HepG2 (cell line): ENCODE measurements at regions not wholly inside any gene's neighbourhood (a gene's known extent, or its start where the extent isn't known, plus 50 kb on each side); places are given as distances from the start of the nearest gene placed in this dataset.

Experiments used
- ATAC-seq: fragments of 200-7000 bp; cut with Tn5 transposase; 3 replicates; pipeline ENCODE4 v1.9.1; 2020; ENCODE audit warnings: mild to moderate bottlenecking, moderate library complexity
- BruUV-seq: library from RNA; stranded (reverse); fragments of 400-500 nt; replicated peaks from 2 replicates; lab custom pipeline; 2021; lab: Mats Ljungman, UMichigan
- CTCF ChIA-PET: fragments of 300-600 bp; formaldehyde crosslinking; extraction: SDS; loops from one replicate; lab custom pipeline; 2021; ENCODE audit warnings: low total read pairs, inconsistent platforms, low intra/inter-chr PET ratio; lab: Yijun Ruan, JAX
- POLR2A ChIA-PET: fragments of 350-600 bp; sonication (Branson Sonifier 250); formaldehyde crosslinking; loops from one replicate; lab custom pipeline; 2020; ENCODE audit warnings: antibody characterized with exemption, inconsistent platforms; lab: Yijun Ruan, JAX
- DNase-seq: peaks from one replicate; pipeline ENCODE4 v3.0.0-alpha.2; 2015; ENCODE audit warnings: low spot score
- FAIRE-seq: peaks from 3 replicates; lab custom pipeline; 2011; peaks lifted over from hg19 to GRCh38; lab: Jason Lieb, UNC
- H2AFZ ChIP-seq: one replicate; pipeline ENCODE4 v1.6.1; 2011; ENCODE audit warnings: low read length, inconsistent platforms
- H3K27ac ChIP-seq: fragments of 300-600 bp; 3 replicates; pipeline ENCODE4 v1.8.0; 2011; ENCODE audit warnings: mixed run types, mild to moderate bottlenecking, mixed read lengths, low read length, inconsistent platforms; ENCODE audit not compliant: insufficient read depth; ENCODE audit errors: extremely low read length
- H3K27me3 ChIP-seq, 2 experiments: fragments of 200-600 bp in 1 of 2; 2 replicates in 1 of 2; 3 replicates in 1 of 2; pipeline versions ENCODE4 v1.6.0 to v1.8.0; 2011; ENCODE audit warnings: low read length in 2 of 2, mild to moderate bottlenecking in 2 of 2, moderate library complexity in 2 of 2, inconsistent platforms in 1 of 2; ENCODE audit not compliant: insufficient read depth in 2 of 2, control insufficient read depth in 1 of 2
- H3K36me3 ChIP-seq, 2 experiments: fragments of 200-600 bp in 1 of 2; replicated peaks in 1 of 2; 2 replicates in 1 of 2; 3 replicates in 1 of 2; pipeline versions ENCODE4 v1.5.1 to v1.8.0; 2011; ENCODE audit warnings: low read length in 2 of 2, inconsistent platforms in 1 of 2; ENCODE audit not compliant: insufficient read depth in 2 of 2, control insufficient read depth in 1 of 2
- H3K4me1 ChIP-seq: 2 replicates; pipeline ENCODE4 v1.5.1; 2012; ENCODE audit warnings: low read length, inconsistent platforms; ENCODE audit not compliant: insufficient read depth
- H3K4me2 ChIP-seq: 2 replicates; pipeline ENCODE4 v1.6.0; 2011; ENCODE audit warnings: low read depth, low read length, inconsistent platforms
- H3K4me3 ChIP-seq, 3 experiments: fragments of 200-600 bp in 1 of 3; sonication (generic), shearing (Covaris generic) in 1 of 3; replicated peaks in 1 of 3; 2 replicates each; pipeline ENCODE4 v1.5.1; 2011 to 2016; ENCODE audit warnings: low read length in 3 of 3, inconsistent platforms in 2 of 3, low read depth in 2 of 3, mild to moderate bottlenecking in 2 of 3, control low read depth in 1 of 3, mixed read lengths in 1 of 3; ENCODE audit not compliant: insufficient read depth in 1 of 3
- H3K79me2 ChIP-seq: one replicate; pipeline ENCODE4 v1.6.1; 2011; ENCODE audit warnings: low read length, inconsistent platforms; ENCODE audit not compliant: insufficient read depth
- H3K9ac ChIP-seq: 2 replicates; pipeline ENCODE4 v1.6.0; 2011; ENCODE audit warnings: mild to moderate bottlenecking, low read depth, low read length, inconsistent platforms; ENCODE audit not compliant: insufficient read depth
- H3K9me3 ChIP-seq: 2 replicates; pipeline ENCODE4 v1.5.1; 2012; ENCODE audit warnings: mild to moderate bottlenecking, low read length
- H4K20me1 ChIP-seq: 2 replicates; pipeline ENCODE4 v1.6.0; 2011; ENCODE audit warnings: inconsistent platforms, mild to moderate bottlenecking, low read length, moderate library complexity; ENCODE audit not compliant: insufficient read depth
- ATF1 ChIP-seq: IDR thresholded peaks from 2 replicates; pipeline ENCODE4 v1.6.1; 2016; ENCODE audit warnings: mild to moderate bottlenecking, control low read depth
- CEBPG ChIP-seq: IDR thresholded peaks from 2 replicates; pipeline ENCODE4 v1.6.1; 2016
- FOXA1 ChIP-seq, 2 experiments: fragments of 450-650 bp in 1 of 2; sonication (generic) in 1 of 2; formaldehyde crosslinking in 1 of 2; IDR thresholded peaks; 2 replicates each; pipeline versions ENCODE4 v1.4.0 to v1.6.1; 2016 to 2020; ENCODE audit warnings: missing genetic modification reagents in 1 of 2
- FOXK1 ChIP-seq: sonication (generic); formaldehyde crosslinking; IDR thresholded peaks from 2 replicates; pipeline ENCODE4 v1.4.0; 2020; ENCODE audit warnings: low read depth, missing genetic modification reagents, borderline replicate concordance
- MTA1 ChIP-seq: sonication (generic); formaldehyde crosslinking; IDR thresholded peaks from 2 replicates; pipeline ENCODE4 v1.4.0; 2020; ENCODE audit warnings: missing genetic modification reagents, mild to moderate bottlenecking, borderline replicate concordance
- NFE2 ChIP-seq: sonication (generic); formaldehyde crosslinking; IDR thresholded peaks from 2 replicates; pipeline ENCODE4 v1.4.0; 2020; ENCODE audit warnings: missing genetic modification reagents
- SYNCRIP ChIP-seq: fragments of 200-400 bp; formaldehyde crosslinking; IDR thresholded peaks from 2 replicates; pipeline ENCODE4 v1.6.1; 2018; ENCODE audit warnings: mild to moderate bottlenecking, low read depth, low read length; ENCODE audit not compliant: insufficient read depth
- TBX2 ChIP-seq: sonication (generic); formaldehyde crosslinking; IDR thresholded peaks from 2 replicates; pipeline ENCODE4 v1.5.0; 2020; ENCODE audit warnings: missing genetic modification reagents, mild to moderate bottlenecking, borderline replicate concordance
- TGIF2 ChIP-seq: IDR thresholded peaks from 2 replicates; pipeline ENCODE4 v1.6.1; 2016; ENCODE audit warnings: control low read depth, missing compliant biosample characterization
- ZEB1 ChIP-seq: IDR thresholded peaks from 2 replicates; pipeline ENCODE4 v1.6.1; 2012; ENCODE audit warnings: mild to moderate bottlenecking, low read depth, inconsistent platforms; ENCODE audit not compliant: insufficient replicate concordance
- ZFP62 ChIP-seq: sonication (generic); formaldehyde crosslinking; IDR thresholded peaks from 2 replicates; pipeline ENCODE4 v1.4.0; 2020; ENCODE audit warnings: missing genetic modification reagents
- ZNF563 ChIP-seq: sonication (generic); formaldehyde crosslinking; IDR thresholded peaks from 2 replicates; pipeline ENCODE4 v1.8.0; 2022; ENCODE audit warnings: mild to moderate bottlenecking, moderate library complexity, missing genetic modification reagents
- WGBS: methylation state at CpG from one replicate; pipeline ENCODE4 v1.1.6; 2017; ENCODE audit warnings: low lambda C conversion rate; 5-methylcytosine and 5-hydroxymethylcytosine counted together
- in situ Hi-C: cut with HindIII; loops from 2 replicates; pipeline ENCODE4 v1.10.0; 2017; ENCODE audit warnings: low pct_unique_long_range_greater_than_20kb; ENCODE audit not compliant: extremely low pct_ligation_motif_present
- intact Hi-C: fragments of 100-400 bp; cut with micrococcal nuclease; formaldehyde crosslinking; loops from one replicate; pipeline ENCODE4 v1.10.0; 2022; ENCODE audit not compliant: unreplicated experiment
- TF ChIP-seq, protein P1 (sequence below): IDR thresholded peaks from 2 replicates; pipeline ENCODE4 v1.6.1; 2016; ENCODE audit warnings: low read depth, borderline replicate concordance
- TF ChIP-seq, protein P2 (sequence below): sonication (generic); formaldehyde crosslinking; IDR thresholded peaks from 2 replicates; pipeline ENCODE4 v1.4.0; 2020; ENCODE audit warnings: missing genetic modification reagents, borderline replicate concordance
- TF ChIP-seq, protein P3 (sequence below): sonication (generic); formaldehyde crosslinking; IDR thresholded peaks from 2 replicates; pipeline ENCODE4 v1.8.1; 2022; ENCODE audit warnings: low read depth, mild to moderate bottlenecking, missing genetic modification reagents

DNA sequence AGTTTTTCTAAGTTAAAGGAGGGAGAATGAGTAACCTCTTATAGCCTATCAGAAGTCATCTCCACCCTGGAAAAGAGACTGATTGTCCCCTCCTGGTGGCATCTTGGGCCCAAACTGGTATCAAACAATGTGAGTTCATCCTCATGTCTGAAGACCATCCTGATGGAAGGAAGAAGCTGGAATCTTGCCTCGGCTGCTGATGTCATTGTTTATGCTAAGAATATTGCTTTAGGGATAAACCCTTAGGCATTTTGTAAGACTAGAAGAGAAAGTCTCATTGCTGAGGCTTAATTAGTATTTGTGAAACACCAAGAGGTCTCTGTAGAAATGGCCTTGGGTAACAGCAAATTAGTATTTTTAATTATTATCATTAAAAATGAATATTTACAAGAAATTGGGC is 65.7 kb upstream of the KCNN2 start:
- DNase-seq: no peak
- ChIA-PET POLR2A (no interaction called here), CTCF (no interaction called here)
- no peak overlapping the region for H3K4me3 ChIP-seq
- H3K79me2 ChIP-seq: no peaks in the 10 kb centered on the region
- no peak overlapping the region for H3K9ac ChIP-seq
- no peak overlapping the region for H3K27ac ChIP-seq
- ATAC-seq: no peak
- BruUV-seq: no TSS peak
- FAIRE-seq: no peak
- intact Hi-C loops (no loop called here), in situ Hi-C loops (no loop called here)
- no peaks in the 10 kb centered on the region for H3K4me1 ChIP-seq
- H4K20me1 ChIP-seq: no peaks in the 10 kb centered on the region
- no peaks in the 10 kb centered on the region for H3K36me3 ChIP-seq
- WGBS: 0% methylated on average over 1 of the region's 1 CpG
- TF ChIP-seq NFE2 (no peak), TGIF2 (CRISPR knock-in tag) (no peak), FOXA1 (IDR thresholded peaks at IDR 0.05) (no peak), FOXA1 (CRISPR knock-in tag; IDR thresholded peaks at IDR 0.05) (no peak), ZFP62 (CRISPR knock-in tag) (no peak), ZEB1 (no peak), TBX2 (CRISPR knock-in tag) (no peak)
- H3K4me2 ChIP-seq: no peak overlapping the region
- no peaks in the 10 kb centered on the region for H3K9me3 ChIP-seq
- no peak overlapping the region for H2AFZ ChIP-seq
- H3K27me3 ChIP-seq: no peaks in the 10 kb centered on the region

DNA sequence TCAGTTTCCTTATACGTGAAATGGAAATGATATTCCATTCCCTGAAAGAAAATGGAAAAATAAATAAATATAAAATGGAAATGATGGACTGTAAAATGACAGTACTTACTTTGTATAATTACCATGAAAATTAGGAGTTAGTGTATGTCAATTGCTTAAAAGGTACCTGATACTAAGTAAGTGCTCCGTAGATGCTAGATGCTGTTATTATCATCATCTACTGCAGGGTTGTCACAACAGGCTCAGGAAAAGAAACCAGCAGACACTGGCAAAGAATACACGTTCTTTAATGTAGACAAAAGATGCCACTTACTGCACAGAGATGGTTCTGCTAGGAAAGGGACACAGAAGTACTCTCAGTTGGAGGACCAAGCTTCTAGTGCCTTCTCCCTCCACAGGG is 64.0 kb upstream of the KCNN2 start:
- ATAC-seq (no peak), DNase-seq (no peak), FAIRE-seq (no peak)
- intact Hi-C loops: no loop called here
- ChIA-PET POLR2A (no interaction called here), CTCF (no interaction called here)
- BruUV-seq: no TSS peak
- no peak overlapping the region for H2AFZ ChIP-seq
- 15% methylated on average over 3 of the region's 3 CpGs for WGBS
- H3K9me3 ChIP-seq: no peaks in the 10 kb centered on the region
- H3K27me3 ChIP-seq: no peaks in the 10 kb centered on the region
- no peak overlapping the region for H3K4me3 ChIP-seq
- H3K4me2 ChIP-seq: no peak overlapping the region
- no peaks in the 10 kb centered on the region for H3K4me1 ChIP-seq
- H3K9ac ChIP-seq: no peak overlapping the region
- H3K79me2 ChIP-seq: no peaks in the 10 kb centered on the region
- in situ Hi-C loops: no loop called here
- H4K20me1 ChIP-seq: no peaks in the 10 kb centered on the region
- H3K36me3 ChIP-seq: no peaks in the 10 kb centered on the region
- no peak overlapping the region for H3K27ac ChIP-seq
- TF ChIP-seq, protein P1, sequence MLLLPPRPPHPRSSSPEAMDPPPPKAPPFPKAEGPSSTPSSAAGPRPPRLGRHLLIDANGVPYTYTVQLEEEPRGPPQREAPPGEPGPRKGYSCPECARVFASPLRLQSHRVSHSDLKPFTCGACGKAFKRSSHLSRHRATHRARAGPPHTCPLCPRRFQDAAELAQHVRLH (CRISPR knock-in tag): no peak
- TF ChIP-seq, protein P2, sequence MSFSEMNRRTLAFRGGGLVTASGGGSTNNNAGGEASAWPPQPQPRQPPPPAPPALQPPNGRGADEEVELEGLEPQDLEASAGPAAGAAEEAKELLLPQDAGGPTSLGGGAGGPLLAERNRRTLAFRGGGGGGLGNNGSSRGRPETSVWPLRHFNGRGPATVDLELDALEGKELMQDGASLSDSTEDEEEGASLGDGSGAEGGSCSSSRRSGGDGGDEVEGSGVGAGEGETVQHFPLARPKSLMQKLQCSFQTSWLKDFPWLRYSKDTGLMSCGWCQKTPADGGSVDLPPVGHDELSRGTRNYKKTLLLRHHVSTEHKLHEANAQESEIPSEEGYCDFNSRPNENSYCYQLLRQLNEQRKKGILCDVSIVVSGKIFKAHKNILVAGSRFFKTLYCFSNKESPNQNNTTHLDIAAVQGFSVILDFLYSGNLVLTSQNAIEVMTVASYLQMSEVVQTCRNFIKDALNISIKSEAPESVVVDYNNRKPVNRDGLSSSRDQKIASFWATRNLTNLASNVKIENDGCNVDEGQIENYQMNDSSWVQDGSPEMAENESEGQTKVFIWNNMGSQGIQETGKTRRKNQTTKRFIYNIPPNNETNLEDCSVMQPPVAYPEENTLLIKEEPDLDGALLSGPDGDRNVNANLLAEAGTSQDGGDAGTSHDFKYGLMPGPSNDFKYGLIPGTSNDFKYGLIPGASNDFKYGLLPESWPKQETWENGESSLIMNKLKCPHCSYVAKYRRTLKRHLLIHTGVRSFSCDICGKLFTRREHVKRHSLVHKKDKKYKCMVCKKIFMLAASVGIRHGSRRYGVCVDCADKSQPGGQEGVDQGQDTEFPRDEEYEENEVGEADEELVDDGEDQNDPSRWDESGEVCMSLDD (CRISPR knock-in tag): no peak
- TF ChIP-seq ATF1 (CRISPR knock-in tag) (no peak), SYNCRIP (no peak), MTA1 (CRISPR knock-in tag) (no peak), FOXK1 (CRISPR knock-in tag) (no peak), ZNF563 (CRISPR knock-in tag) (no peak), CEBPG (CRISPR knock-in tag) (no peak)
- TF ChIP-seq, protein P3, sequence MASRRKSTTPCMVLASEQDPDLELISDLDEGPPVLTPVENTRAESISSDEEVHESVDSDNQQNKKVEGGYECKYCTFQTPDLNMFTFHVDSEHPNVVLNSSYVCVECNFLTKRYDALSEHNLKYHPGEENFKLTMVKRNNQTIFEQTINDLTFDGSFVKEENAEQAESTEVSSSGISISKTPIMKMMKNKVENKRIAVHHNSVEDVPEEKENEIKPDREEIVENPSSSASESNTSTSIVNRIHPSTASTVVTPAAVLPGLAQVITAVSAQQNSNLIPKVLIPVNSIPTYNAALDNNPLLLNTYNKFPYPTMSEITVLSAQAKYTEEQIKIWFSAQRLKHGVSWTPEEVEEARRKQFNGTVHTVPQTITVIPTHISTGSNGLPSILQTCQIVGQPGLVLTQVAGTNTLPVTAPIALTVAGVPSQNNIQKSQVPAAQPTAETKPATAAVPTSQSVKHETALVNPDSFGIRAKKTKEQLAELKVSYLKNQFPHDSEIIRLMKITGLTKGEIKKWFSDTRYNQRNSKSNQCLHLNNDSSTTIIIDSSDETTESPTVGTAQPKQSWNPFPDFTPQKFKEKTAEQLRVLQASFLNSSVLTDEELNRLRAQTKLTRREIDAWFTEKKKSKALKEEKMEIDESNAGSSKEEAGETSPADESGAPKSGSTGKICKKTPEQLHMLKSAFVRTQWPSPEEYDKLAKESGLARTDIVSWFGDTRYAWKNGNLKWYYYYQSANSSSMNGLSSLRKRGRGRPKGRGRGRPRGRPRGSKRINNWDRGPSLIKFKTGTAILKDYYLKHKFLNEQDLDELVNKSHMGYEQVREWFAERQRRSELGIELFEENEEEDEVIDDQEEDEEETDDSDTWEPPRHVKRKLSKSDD (CRISPR knock-in tag): no peak
